ENCODE measurements at regions not wholly inside any gene's neighbourhood (a gene's known extent, or its start where the extent isn't known, plus 50 kb on each side); places are given as distances from the start of the nearest gene placed in this dataset.

DNA sequence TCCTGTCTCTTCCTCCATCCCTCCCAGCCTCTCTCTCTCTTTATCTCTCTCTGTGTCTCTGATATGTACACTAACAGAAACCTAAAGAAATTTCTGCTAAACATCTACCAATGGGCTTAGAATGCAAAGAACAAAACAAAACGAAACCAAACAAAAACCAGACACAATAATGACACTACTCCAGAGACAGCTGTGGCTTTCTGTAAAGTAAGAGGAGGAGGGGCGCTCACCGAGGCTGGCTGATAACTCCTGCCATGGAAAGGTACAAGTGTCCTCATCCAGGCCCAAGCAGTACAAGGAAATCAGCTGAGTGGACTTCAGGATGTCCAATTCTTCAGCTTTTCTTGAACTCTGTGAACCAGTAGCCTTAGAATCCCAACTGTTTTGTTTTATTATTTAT lies 70.4 kb upstream of the FZD8 start:
- TF ChIP-seq, protein P1, sequence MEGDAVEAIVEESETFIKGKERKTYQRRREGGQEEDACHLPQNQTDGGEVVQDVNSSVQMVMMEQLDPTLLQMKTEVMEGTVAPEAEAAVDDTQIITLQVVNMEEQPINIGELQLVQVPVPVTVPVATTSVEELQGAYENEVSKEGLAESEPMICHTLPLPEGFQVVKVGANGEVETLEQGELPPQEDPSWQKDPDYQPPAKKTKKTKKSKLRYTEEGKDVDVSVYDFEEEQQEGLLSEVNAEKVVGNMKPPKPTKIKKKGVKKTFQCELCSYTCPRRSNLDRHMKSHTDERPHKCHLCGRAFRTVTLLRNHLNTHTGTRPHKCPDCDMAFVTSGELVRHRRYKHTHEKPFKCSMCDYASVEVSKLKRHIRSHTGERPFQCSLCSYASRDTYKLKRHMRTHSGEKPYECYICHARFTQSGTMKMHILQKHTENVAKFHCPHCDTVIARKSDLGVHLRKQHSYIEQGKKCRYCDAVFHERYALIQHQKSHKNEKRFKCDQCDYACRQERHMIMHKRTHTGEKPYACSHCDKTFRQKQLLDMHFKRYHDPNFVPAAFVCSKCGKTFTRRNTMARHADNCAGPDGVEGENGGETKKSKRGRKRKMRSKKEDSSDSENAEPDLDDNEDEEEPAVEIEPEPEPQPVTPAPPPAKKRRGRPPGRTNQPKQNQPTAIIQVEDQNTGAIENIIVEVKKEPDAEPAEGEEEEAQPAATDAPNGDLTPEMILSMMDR (IDR thresholded peaks at IDR 0.05; ENCODE audit: insufficient read depth, low read length, poor library complexity, severe bottlenecking): no peak
- DNase-seq (ENCODE audit: low read depth): no peak
- Histone ChIP-seq H3K36me3 (ENCODE audit: control insufficient read depth, insufficient read depth, low read length) (no peaks in the 10 kb centered on the region), H3K27me3 (ENCODE audit: control insufficient read depth, insufficient read depth, low read length) (no peaks in the 10 kb centered on the region), H3K4me3 (ENCODE audit: low read depth, low read length) (no peak overlapping the region)

DNA sequence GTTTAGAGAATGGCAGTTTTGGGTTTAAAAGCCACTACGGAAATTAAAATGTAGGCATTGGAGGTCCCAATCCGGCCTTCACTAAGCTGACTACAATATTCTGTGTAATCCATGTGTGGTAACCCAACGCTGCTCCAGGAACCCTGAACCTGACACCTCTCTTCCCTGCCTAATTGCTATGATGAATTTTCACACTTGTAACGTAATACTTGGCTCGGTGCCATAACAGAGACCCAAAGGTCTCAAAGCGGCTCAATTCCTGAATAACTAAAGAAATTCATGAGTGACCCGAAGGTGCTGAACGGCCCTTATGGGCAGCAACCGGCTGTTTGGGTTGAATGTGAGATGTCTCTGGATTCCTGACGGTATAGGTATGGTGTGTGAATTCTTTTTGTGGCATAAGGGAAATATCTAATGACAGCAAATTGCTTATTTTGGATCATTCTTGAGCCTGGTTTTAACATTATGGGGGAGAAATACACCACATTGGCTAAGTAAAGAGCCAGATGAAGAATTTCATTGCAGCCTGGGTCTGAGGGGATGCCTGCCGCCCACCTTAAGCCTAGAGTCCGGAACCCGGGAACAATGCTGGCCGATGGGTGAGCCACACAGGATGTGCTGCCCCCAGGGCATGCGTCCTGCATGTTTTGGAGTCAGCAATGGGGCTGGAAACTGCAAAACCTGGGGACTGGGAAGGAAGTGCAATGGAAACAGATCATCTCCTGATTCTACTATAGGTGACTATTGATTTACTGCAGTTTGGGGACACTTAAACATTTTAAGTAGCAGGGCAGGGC lies 69.7 kb upstream of the FZD8 start:
- H3K36me3 ChIP-seq (ENCODE audit: control insufficient read depth, insufficient read depth, low read length): no peaks in the 10 kb centered on the region
- TF ChIP-seq, protein P1 (IDR thresholded peaks at IDR 0.05; ENCODE audit: insufficient read depth, low read length, poor library complexity, severe bottlenecking): no peak
- no peaks in the 10 kb centered on the region for H3K27me3 ChIP-seq (ENCODE audit: control insufficient read depth, insufficient read depth, low read length)
- no peak overlapping the region for H3K4me3 ChIP-seq (ENCODE audit: low read depth, low read length)
- no peak for DNase-seq (ENCODE audit: low read depth)

DNA sequence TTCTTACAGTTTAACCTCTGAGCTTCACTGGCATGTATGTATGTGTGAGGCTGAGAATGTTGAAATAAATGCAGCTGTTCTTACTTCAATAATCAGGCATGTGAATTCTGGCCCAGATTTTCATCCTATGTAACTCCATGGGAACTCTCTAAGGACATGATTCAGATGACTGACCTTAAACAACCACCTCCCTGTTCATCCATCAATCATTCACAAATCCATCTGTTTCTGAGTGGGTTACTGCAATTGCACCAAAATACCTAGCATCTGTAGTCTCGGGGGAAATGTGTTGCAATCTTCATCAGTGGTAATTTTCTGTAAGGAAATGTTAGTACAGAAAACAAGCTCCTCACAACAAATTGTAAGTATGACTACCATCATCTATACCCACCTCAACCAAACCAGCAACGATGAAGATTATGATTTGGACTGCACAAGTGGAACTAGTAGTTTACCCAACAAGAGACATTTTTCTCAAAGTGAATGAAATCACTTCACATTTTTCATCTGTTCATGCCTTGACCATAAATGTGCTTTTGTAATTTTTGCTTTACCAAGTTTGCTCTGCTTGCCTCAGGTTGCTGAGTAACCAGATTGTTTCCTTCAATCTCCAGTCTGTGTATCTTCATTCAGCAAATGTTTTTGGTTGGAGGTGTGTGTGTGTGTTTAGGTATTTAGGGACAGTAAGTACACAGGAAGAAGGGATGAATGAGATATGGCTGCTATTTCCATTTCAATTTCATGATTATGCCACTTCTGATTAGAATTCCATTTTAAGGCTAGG lies 65.7 kb upstream of the FZD8 start:
- TF ChIP-seq, protein P1 (IDR thresholded peaks at IDR 0.05; ENCODE audit: insufficient read depth, low read length, poor library complexity, severe bottlenecking): no peak
- Histone ChIP-seq H3K36me3 (ENCODE audit: control insufficient read depth, insufficient read depth, low read length) (no peaks in the 10 kb centered on the region), H3K27me3 (ENCODE audit: control insufficient read depth, insufficient read depth, low read length) (no peaks in the 10 kb centered on the region), H3K4me3 (ENCODE audit: low read depth, low read length) (no peak overlapping the region)
- peak; percentile 70 for DNase-seq (ENCODE audit: low read depth)

DNA sequence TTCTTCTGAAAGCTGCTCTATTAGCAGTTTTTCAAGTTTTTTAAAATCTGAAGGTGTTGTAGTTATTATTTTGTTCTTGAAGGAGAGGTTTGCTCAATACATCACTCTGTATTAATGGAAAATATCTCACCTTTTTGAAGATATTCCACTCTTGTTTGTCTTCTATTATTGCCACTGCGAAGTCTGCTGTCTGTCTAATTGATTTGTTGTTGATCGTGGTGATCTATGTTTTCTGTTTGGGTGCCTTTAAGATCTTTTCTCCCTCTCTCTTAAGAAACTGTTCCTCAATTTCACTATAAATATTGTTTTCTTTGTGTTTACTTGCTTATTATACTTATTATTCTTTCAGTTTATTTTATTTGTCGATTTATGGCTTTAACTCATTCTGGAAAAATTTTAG lies 64.9 kb upstream of the FZD8 start:
- Histone ChIP-seq H3K4me3 (ENCODE audit: low read depth, low read length) (no peak overlapping the region), H3K36me3 (ENCODE audit: control insufficient read depth, insufficient read depth, low read length) (no peaks in the 10 kb centered on the region), H3K27me3 (ENCODE audit: control insufficient read depth, insufficient read depth, low read length) (no peaks in the 10 kb centered on the region)
- DNase-seq (ENCODE audit: low read depth): no peak
- TF ChIP-seq, protein P1 (IDR thresholded peaks at IDR 0.05; ENCODE audit: insufficient read depth, low read length, poor library complexity, severe bottlenecking): no peak

DNA sequence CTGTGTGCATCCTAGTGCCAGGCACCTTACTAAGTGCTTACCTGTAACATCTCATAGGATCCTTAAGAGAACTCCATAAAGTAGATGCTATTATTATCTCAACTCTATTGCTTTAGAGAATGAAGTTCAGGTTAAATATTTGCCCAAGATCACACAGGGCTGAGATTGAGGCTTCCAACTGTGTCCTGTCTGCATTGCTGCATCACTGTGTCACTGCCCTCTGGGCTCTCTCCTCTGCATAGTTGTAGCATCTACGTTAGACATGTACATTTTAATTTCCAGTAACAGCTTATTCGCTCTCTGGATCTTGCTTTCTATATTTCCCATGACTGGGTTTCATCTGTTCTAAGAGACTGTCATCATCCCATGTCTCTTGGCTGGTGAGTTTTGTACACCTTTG lies 63.6 kb upstream of the FZD8 start:
- no peak overlapping the region for H3K4me3 ChIP-seq (ENCODE audit: low read depth, low read length)
- peak; percentile 62 for DNase-seq (ENCODE audit: low read depth)
- no peaks in the 10 kb centered on the region for H3K36me3 ChIP-seq (ENCODE audit: control insufficient read depth, insufficient read depth, low read length)
- TF ChIP-seq, protein P1 (IDR thresholded peaks at IDR 0.05; ENCODE audit: insufficient read depth, low read length, poor library complexity, severe bottlenecking): no peak
- no peaks in the 10 kb centered on the region for H3K27me3 ChIP-seq (ENCODE audit: control insufficient read depth, insufficient read depth, low read length)

All from kidney epithelial cell (primary cell).